Gastroesophageal sphincter (tissue), 4 donors: ENCODE measurements at regions not wholly inside any gene's neighbourhood (a gene's known extent, or its start where the extent isn't known, plus 50 kb on each side); places are given as distances from the start of the nearest gene placed in this dataset.
"Not testable (repeated sequence)": the region's sequence is repeated elsewhere in the genome, so short reads cannot be mapped to it uniquely, and the experiment has no call there.

ENCODE experiments used
- ATAC-seq: fragments of 150-250 bp; one replicate; pipeline ENCODE4 v1.9.1; 2016; ENCODE audit warnings: mild to moderate bottlenecking, moderate library complexity
- H3K27ac ChIP-seq, 4 donors: fragments of 200-600 bp; sonication (generic) in 3 of 4; 1 replicate in 3 of 4; 2 replicates in 1 of 4; pipeline ENCODE4 v1.5.1; 2016 to 2019
- H3K27me3 ChIP-seq: fragments of 200-600 bp; sonication (generic); one replicate; pipeline ENCODE4 v1.5.1; 2019
- H3K36me3 ChIP-seq, 2 donors: fragments of 200-600 bp; sonication (generic); one replicate each; pipeline ENCODE4 v1.5.1; 2019; ENCODE audit warnings: control low read depth in 1 of 2
- H3K4me1 ChIP-seq, 3 donors: fragments of 200-600 bp; sonication (generic); 1 replicate in 2 of 3; 2 replicates in 1 of 3; pipeline ENCODE4 v1.5.1; 2016 to 2019; ENCODE audit warnings: control low read depth in 2 of 3
- H3K4me3 ChIP-seq, 2 donors: fragments of 200-600 bp; sonication (generic); one replicate each; pipeline ENCODE4 v1.5.1; 2019; ENCODE audit warnings: mild to moderate bottlenecking in 1 of 2, moderate library complexity in 1 of 2
- H3K9me3 ChIP-seq, 3 donors: fragments of 200-600 bp; sonication (generic); one replicate each; pipeline ENCODE4 v1.5.1; 2017 to 2019; ENCODE audit warnings: control low read depth in 2 of 3
- EP300 ChIP-seq: sonication (generic); formaldehyde crosslinking; IDR thresholded peaks from one replicate; pipeline ENCODE4 v1.6.1; 2017; ENCODE audit warnings: antibody characterized with exemption, mild to moderate bottlenecking
- POLR2A ChIP-seq, 2 donors: fragments of 450-650 bp; IDR thresholded peaks; one replicate each; pipeline ENCODE4 v1.6.1; 2017; ENCODE audit warnings: antibody characterized with exemption in 2 of 2, mild to moderate bottlenecking in 2 of 2, moderate library complexity in 1 of 2
- POLR2AphosphoS5 ChIP-seq: sonication (generic); formaldehyde crosslinking; IDR thresholded peaks from one replicate; pipeline ENCODE4 v1.6.1; 2017; ENCODE audit warnings: antibody characterized with exemption
- WGBS, 2 donors: methylation state at CpG; one replicate each; pipeline ENCODE4 v1.1.5; 2018; ENCODE audit warnings: low coverage in 1 of 2; 5-methylcytosine and 5-hydroxymethylcytosine counted together
- TF ChIP-seq, protein P1 (sequence below), 4 experiments: fragments of 200-600 bp in 2 of 4; fragments of 450-650 bp in 2 of 4; sonication (generic) in 1 of 4; IDR thresholded peaks; one replicate each; pipeline ENCODE4 v1.5.1; 2017 to 2019; ENCODE audit warnings: antibody characterized with exemption in 4 of 4, mild to moderate bottlenecking in 2 of 4, moderate library complexity in 2 of 4

DNA sequence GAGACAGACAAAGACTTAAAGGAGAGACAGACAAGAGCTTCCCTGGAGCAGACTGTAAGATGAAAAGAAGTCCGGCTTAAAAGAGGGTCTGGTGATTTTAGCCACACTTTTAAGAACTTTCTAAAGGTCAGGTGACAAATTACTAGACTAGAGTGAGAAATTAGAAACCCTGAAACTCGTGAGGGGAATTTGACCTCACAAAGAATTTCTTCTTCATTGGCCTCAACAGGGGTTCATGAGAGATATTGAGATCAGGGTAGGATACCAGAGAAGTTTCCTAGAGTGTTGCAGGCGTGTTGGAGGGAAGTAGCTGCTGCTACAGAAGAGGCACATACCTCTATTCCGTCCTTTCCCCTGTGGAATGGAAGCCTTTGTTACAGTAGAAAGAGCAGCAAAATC lies 884.4 kb downstream of the KCNT2 start:
- Histone ChIP-seq H3K9me3 (no peaks in the 10 kb centered on the region), H3K27ac (no peak overlapping the region), H3K36me3 (no peaks in the 10 kb centered on the region), H3K4me3 (no peak overlapping the region), H3K4me1 (no peaks in the 10 kb centered on the region), H3K27me3 (no peaks in the 10 kb centered on the region)
- no peak for ATAC-seq
- TF ChIP-seq EP300 (no peak), POLR2AphosphoS5 (no peak), POLR2A (IDR thresholded peaks at IDR 0.05) (no peak)
- TF ChIP-seq, protein P1, sequence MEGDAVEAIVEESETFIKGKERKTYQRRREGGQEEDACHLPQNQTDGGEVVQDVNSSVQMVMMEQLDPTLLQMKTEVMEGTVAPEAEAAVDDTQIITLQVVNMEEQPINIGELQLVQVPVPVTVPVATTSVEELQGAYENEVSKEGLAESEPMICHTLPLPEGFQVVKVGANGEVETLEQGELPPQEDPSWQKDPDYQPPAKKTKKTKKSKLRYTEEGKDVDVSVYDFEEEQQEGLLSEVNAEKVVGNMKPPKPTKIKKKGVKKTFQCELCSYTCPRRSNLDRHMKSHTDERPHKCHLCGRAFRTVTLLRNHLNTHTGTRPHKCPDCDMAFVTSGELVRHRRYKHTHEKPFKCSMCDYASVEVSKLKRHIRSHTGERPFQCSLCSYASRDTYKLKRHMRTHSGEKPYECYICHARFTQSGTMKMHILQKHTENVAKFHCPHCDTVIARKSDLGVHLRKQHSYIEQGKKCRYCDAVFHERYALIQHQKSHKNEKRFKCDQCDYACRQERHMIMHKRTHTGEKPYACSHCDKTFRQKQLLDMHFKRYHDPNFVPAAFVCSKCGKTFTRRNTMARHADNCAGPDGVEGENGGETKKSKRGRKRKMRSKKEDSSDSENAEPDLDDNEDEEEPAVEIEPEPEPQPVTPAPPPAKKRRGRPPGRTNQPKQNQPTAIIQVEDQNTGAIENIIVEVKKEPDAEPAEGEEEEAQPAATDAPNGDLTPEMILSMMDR (IDR thresholded peaks at IDR 0.05) = no peak
- 67 to 75% methylated on average over 4 of the region's 4 CpGs for WGBS, 2 donors

DNA sequence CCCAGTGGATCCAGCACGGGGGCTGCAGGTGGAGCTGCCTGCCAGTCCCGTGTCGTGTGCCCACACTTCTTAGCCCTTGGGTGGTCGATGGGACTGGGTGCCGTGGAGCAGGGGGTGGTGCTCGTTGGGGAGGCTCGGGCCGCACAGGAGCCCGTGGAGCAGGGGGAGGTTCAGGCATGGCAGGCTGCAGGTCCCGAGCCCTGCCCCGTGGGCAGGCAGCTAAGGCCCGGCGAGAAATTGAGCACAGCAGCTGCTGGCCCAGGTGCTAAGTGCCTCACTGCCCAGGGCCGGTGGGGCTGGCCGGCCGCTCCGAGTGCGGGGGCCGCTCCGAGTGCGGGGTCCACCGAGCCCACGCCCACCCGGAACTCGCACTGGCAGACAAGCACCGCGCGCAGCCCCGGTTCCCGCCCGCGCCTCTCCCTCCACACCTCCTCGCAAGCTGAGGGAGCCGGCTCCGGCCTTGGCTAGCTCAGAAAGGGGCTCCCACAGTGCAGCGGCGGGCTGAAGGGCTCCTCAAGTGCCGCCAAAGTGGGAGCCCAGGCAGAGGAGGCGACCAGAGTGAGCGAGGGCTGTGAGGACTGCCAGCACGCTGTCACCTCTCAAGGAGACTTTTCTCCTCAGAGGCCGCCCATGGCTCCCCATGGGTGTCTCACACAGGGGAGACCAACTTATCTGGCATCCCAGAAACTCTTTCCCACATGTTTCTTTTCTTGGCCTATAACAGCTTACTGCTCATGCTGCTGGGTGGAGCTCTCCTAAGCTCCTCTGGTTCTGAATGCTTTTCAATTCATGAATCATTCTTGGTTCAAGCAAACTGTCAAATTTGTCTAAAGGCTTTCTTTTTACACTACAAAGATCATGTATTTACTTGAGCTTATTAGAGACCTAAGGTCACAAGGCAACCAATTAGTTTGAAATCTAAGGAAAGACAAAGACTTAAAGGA lies 885.1 kb downstream of the KCNT2 start:
- not testable (repeated sequence) for H3K9me3 ChIP-seq, H3K4me3 ChIP-seq, ATAC-seq, H3K27me3 ChIP-seq, H3K4me1 ChIP-seq, H3K36me3 ChIP-seq, H3K27ac ChIP-seq
- WGBS, 2 donors = 67% methylated on average over 1 of the region's 42 CpGs; no CpG with 5 or more reads in 1 of the 2 donors

DNA sequence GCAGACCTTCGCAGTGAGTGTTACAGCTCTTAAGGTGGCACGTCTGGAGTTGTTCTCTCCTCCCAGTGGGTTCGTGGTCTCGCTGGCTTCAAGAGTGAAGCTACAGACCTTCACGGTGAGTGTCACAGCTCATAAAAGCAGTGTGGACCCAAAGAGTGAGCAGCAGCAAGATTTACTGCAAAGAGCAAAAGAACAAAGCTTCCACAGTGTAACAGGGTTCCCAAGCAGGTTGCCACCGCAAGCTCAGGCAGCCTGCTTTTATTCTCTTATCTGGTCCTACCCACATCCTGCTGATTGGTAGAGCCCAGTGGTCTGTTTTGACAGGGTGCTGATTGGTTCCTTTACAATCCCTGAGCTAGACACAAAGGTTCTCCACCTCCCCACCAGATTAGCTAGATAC lies 886.1 kb downstream of the KCNT2 start:
- WGBS, 2 donors = 83 to 100% methylated on average over 1 to 5 of the region's 6 CpGs
- not testable (repeated sequence) for ATAC-seq

DNA sequence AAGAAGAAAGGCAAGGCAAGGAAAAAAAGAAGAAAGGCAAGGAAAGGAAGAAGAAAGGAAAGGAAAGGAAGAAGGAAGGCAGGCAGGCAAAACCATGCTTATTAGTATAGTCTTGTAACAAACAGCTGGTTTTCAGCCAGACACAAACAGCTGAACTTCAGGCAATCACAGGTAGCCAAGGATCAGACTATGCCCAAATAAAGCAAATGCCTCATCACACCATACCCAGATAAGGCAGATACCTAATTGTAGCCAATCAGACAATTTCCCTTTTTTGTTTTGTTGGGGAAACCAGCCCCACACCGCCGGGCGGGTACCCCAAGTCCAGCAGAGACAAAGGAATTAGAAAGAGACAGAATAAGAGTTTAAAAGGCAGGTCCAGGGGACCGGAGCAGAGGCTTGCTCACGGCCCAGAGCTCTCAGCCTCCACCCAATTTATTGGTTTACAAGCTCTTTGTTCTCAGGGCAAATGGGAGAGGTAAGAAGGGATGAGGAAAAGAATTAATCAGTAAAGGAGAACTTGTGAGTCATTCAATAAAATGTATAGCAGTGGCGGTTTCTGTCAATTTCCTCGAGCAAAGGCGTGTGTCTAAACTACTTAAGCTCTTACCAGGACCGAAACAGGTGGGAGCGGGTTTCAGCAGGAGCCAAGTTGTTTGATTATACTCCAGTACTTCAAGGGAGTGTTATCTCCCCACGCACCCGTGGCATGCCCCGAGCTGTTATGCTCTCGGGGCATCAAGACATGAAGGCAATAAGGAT lies 886.8 kb downstream of the KCNT2 start:
- 86 to 96% methylated on average over 7 to 8 of the region's 14 CpGs for WGBS, 2 donors
- TF ChIP-seq EP300 = no peak
- no peak for TF ChIP-seq POLR2AphosphoS5
- ATAC-seq = no peak

More for the DNA sequence above, 886.1 kb downstream of the KCNT2 start:
- not testable (repeated sequence) for H3K36me3 ChIP-seq, H3K27me3 ChIP-seq, H3K4me3 ChIP-seq, H3K4me1 ChIP-seq, H3K27ac ChIP-seq, H3K9me3 ChIP-seq

DNA sequence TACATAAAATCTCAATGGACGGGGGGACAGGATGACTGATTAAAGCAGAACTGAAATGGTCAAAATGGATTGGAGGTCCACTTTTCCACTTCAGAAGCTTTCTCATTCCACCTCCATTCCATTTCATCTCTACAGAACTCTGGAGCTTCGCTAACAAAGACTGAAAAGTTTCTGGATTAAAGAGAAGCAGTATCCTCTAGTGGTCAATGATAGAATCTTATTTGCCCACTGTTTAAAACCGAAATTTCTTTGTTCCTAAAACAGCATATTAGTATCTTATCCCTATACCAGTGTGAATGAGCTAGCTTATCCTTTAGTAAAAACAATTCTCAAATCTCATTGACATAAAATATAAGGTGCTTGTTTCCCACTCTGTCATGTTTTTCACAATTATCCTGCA lies 890.6 kb downstream of the KCNT2 start:
- Histone ChIP-seq H3K9me3 (no peaks in the 10 kb centered on the region), H3K36me3 (no peaks in the 10 kb centered on the region), H3K27me3 (no peaks in the 10 kb centered on the region), H3K27ac (no peak overlapping the region), H3K4me1 (no peaks in the 10 kb centered on the region), H3K4me3 (no peak overlapping the region)
- TF ChIP-seq EP300 (no peak), POLR2AphosphoS5 (no peak), POLR2A (IDR thresholded peaks at IDR 0.05) (no peak)
- TF ChIP-seq, protein P1 (IDR thresholded peaks at IDR 0.05) = no peak
- no peak for ATAC-seq
- WGBS, 2 donors = 35 to 46% methylated on average over 2 to 3 of the region's 3 CpGs

More for the DNA sequence above, 886.8 kb downstream of the KCNT2 start:
- Histone ChIP-seq H3K4me1 (no peaks in the 10 kb centered on the region), H3K27ac (no peak overlapping the region), H3K27me3 (no peaks in the 10 kb centered on the region), H3K9me3 (no peaks in the 10 kb centered on the region), H3K4me3 (no peak overlapping the region), H3K36me3 (no peaks in the 10 kb centered on the region)

DNA sequence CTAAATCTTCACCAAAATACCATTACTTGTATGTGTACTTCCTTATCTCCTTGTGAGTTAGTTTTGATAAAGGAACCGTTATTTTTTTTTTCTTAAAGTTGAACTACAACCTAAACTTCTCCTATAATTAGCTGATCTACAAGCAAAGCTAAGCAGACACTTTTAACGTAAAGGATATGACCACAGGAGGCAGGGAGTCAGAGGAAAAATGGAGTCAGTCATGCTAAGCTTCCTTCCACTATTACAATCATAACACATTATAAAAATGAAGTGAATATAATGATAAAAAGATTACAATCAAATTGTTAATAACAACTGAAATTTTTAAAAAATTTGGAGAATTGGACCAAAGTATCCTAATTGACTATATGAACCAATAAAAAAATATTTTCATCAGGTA lies 892.6 kb downstream of the KCNT2 start:
- Histone ChIP-seq H3K4me3 (no peak overlapping the region), H3K36me3 (no peaks in the 10 kb centered on the region), H3K4me1 (no peaks in the 10 kb centered on the region), H3K27ac (no peak overlapping the region), H3K9me3 (no peaks in the 10 kb centered on the region), H3K27me3 (no peaks in the 10 kb centered on the region)
- WGBS, 2 donors = 75 to 100% methylated on average over 2 of the region's 2 CpGs
- no peak for ATAC-seq
- TF ChIP-seq POLR2AphosphoS5 = no peak
- TF ChIP-seq POLR2A (IDR thresholded peaks at IDR 0.05) = no peak
- TF ChIP-seq, protein P1 (IDR thresholded peaks at IDR 0.05) = no peak
- TF ChIP-seq EP300 = no peak
